Panc1 (cell line): ENCODE measurements at regions not wholly inside any gene's neighbourhood (a gene's known extent, or its start where the extent isn't known, plus 50 kb on each side); places are given as distances from the start of the nearest gene placed in this dataset.

Experiments used
- POLR2AphosphoS5 ChIP-seq: IDR thresholded peaks from 2 replicates; pipeline ENCODE4 v1.6.1; 2012; ENCODE audit warnings: mild to moderate bottlenecking, low read depth, low read length, moderate library complexity
- SIN3A ChIP-seq: IDR thresholded peaks from 2 replicates; pipeline ENCODE4 v1.6.1; 2012; ENCODE audit warnings: low read depth, mild to moderate bottlenecking, low read length, moderate library complexity, borderline replicate concordance; ENCODE audit not compliant: insufficient read depth
- TCF7L2 ChIP-seq: IDR thresholded peaks from 2 replicates; pipeline ENCODE4 v1.6.1; 2011; ENCODE audit warnings: mild to moderate bottlenecking, low read depth, low read length, inconsistent platforms
- TF ChIP-seq, protein P1 (sequence below): fragments of 450-650 bp; IDR thresholded peaks from 2 replicates; pipeline ENCODE4 v1.5.1; 2017; ENCODE audit warnings: mild to moderate bottlenecking
- TF ChIP-seq, protein P2 (sequence below), 2 experiments: IDR thresholded peaks; 2 replicates each; pipeline ENCODE4 v1.6.1; 2011 to 2012; ENCODE audit warnings: low read depth in 2 of 2, control low read depth in 1 of 2, low read length in 1 of 2, mild to moderate bottlenecking in 1 of 2, moderate library complexity in 1 of 2; ENCODE audit not compliant: insufficient read depth in 1 of 2

DNA sequence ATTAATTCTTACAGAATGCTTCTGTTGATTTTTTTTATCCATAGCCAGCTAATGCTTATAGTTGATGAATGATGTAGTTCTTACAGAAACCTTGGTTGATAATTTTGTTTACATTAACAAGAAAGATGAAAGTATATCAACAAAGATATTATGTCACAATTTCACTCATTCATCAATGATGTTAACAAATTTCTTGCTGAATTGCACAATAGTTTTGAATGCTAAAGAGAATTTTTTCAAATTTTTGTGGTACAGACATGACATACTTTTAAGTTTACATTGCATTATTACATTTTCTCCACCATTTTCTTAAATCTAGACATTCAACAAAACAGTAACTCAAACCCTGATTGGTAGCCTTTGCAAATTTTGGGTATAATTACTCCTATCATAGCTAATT, 236.3 kb downstream of the FOXD2 start:
- TF ChIP-seq, protein P1, sequence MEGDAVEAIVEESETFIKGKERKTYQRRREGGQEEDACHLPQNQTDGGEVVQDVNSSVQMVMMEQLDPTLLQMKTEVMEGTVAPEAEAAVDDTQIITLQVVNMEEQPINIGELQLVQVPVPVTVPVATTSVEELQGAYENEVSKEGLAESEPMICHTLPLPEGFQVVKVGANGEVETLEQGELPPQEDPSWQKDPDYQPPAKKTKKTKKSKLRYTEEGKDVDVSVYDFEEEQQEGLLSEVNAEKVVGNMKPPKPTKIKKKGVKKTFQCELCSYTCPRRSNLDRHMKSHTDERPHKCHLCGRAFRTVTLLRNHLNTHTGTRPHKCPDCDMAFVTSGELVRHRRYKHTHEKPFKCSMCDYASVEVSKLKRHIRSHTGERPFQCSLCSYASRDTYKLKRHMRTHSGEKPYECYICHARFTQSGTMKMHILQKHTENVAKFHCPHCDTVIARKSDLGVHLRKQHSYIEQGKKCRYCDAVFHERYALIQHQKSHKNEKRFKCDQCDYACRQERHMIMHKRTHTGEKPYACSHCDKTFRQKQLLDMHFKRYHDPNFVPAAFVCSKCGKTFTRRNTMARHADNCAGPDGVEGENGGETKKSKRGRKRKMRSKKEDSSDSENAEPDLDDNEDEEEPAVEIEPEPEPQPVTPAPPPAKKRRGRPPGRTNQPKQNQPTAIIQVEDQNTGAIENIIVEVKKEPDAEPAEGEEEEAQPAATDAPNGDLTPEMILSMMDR = no peak
- no peak for TF ChIP-seq POLR2AphosphoS5
- TF ChIP-seq, protein P2, sequence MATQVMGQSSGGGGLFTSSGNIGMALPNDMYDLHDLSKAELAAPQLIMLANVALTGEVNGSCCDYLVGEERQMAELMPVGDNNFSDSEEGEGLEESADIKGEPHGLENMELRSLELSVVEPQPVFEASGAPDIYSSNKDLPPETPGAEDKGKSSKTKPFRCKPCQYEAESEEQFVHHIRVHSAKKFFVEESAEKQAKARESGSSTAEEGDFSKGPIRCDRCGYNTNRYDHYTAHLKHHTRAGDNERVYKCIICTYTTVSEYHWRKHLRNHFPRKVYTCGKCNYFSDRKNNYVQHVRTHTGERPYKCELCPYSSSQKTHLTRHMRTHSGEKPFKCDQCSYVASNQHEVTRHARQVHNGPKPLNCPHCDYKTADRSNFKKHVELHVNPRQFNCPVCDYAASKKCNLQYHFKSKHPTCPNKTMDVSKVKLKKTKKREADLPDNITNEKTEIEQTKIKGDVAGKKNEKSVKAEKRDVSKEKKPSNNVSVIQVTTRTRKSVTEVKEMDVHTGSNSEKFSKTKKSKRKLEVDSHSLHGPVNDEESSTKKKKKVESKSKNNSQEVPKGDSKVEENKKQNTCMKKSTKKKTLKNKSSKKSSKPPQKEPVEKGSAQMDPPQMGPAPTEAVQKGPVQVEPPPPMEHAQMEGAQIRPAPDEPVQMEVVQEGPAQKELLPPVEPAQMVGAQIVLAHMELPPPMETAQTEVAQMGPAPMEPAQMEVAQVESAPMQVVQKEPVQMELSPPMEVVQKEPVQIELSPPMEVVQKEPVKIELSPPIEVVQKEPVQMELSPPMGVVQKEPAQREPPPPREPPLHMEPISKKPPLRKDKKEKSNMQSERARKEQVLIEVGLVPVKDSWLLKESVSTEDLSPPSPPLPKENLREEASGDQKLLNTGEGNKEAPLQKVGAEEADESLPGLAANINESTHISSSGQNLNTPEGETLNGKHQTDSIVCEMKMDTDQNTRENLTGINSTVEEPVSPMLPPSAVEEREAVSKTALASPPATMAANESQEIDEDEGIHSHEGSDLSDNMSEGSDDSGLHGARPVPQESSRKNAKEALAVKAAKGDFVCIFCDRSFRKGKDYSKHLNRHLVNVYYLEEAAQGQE (IDR thresholded peaks at IDR 0.05; ENCODE audit: insufficient read depth in 1 of 2, low read depth in 2 of 2, low read length in 1 of 2) = no peak
- no peak for TF ChIP-seq SIN3A
- no peak for TF ChIP-seq TCF7L2
